K562 (cell line): ENCODE measurements at regions not wholly inside any gene's neighbourhood (a gene's known extent, or its start where the extent isn't known, plus 50 kb on each side); places are given as distances from the start of the nearest gene placed in this dataset.
A peak's percentile ranks its signal among the peaks of the same experiment; 100 is the strongest.

Experiments used
- BDP1 ChIP-seq: IDR thresholded peaks from 3 replicates; pipeline ENCODE4 v1.6.1; 2011; ENCODE audit not compliant: insufficient read length, insufficient read depth
- POLR2AphosphoS2 ChIP-seq: IDR thresholded peaks from 2 replicates; pipeline ENCODE4 v1.6.1; 2012; ENCODE audit warnings: low read length, improper control_type of control experiment
- POLR2H ChIP-seq: IDR thresholded peaks from 2 replicates; pipeline ENCODE4 v1.6.1; 2016; ENCODE audit warnings: missing genetic modification characterization, low read depth, mild to moderate bottlenecking, control low read depth, missing compliant biosample characterization, moderate library complexity
- ZNF561 ChIP-seq: fragments of 450-650 bp; formaldehyde crosslinking; conservative IDR thresholded peaks from 2 replicates; pipeline ENCODE4 v1.4.0; 2020; ENCODE audit warnings: mild to moderate bottlenecking, moderate library complexity
- TF ChIP-seq, protein P1 (sequence below), 3 experiments: IDR thresholded peaks in 2 of 3; conservative IDR thresholded peaks in 1 of 3; 2 replicates each; pipeline ENCODE4 v1.5.1; 2011 to 2012; ENCODE audit warnings: low read length in 3 of 3, mild to moderate bottlenecking in 3 of 3, control low read depth in 2 of 3, improper control_type of control experiment in 1 of 3, inconsistent platforms in 1 of 3, low read depth in 1 of 3, mixed read lengths in 1 of 3, moderate library complexity in 1 of 3; ENCODE audit not compliant: insufficient read depth in 2 of 3
- TF ChIP-seq, protein P2 (sequence below): fragments of 450-650 bp; formaldehyde crosslinking; IDR thresholded peaks from 2 replicates; pipeline ENCODE4 v1.4.0; 2022; ENCODE audit warnings: mild to moderate bottlenecking, moderate library complexity

DNA sequence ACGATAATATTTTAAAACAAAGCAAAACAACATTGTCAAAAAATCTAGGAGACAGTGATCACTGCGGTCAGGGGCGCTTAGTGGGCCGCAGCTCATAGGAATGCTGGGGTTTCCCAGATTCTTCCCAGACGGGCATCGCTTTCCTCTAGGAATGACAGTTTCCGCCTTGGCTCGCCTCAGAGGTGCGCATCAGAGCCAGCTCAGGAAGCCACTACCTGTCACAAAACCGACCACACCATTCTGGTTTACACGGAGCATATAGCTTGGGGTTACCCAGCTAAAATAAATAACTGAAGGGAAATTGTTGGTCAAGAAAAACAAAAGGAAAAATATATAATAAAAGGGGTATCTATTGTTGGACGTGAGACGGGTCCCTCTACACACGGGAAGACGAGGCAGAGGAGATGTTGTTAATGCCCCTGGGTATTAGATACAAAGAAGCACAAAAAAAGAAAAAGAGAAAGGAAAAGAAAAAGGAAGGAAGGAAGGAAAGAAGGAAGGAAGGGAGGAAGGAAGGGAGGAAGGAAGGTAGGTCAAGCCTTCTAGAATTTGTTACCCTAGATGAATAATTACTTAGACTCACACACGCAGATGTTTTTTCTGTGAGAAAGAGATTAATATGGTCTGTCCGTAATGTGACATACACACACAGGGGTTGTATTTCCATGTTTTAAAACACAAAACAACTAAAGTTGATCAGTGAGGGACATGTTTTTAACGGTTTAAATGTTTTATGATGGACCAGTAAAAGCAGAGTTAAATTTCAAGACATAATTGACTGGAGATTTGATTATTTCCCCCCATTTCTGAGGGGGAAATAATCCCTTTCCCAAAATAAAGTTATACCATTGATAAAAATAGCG is 292.4 kb upstream of the NFE2L3 start (continued):
- TF ChIP-seq, protein P1, sequence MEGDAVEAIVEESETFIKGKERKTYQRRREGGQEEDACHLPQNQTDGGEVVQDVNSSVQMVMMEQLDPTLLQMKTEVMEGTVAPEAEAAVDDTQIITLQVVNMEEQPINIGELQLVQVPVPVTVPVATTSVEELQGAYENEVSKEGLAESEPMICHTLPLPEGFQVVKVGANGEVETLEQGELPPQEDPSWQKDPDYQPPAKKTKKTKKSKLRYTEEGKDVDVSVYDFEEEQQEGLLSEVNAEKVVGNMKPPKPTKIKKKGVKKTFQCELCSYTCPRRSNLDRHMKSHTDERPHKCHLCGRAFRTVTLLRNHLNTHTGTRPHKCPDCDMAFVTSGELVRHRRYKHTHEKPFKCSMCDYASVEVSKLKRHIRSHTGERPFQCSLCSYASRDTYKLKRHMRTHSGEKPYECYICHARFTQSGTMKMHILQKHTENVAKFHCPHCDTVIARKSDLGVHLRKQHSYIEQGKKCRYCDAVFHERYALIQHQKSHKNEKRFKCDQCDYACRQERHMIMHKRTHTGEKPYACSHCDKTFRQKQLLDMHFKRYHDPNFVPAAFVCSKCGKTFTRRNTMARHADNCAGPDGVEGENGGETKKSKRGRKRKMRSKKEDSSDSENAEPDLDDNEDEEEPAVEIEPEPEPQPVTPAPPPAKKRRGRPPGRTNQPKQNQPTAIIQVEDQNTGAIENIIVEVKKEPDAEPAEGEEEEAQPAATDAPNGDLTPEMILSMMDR (IDR thresholded peaks at IDR 0.05 in 2 of 3, conservative IDR thresholded peaks at IDR 0.05 in 1 of 3; ENCODE audit: insufficient read depth in 2 of 3, low read depth in 1 of 3, low read length in 3 of 3), result no peak
- TF ChIP-seq POLR2H (tag), result 0 out of 2 replicates have a peak, but pooled peaks have one; percentile 17
- TF ChIP-seq POLR2AphosphoS2, result no peak
- no peak for TF ChIP-seq BDP1
- TF ChIP-seq, protein P2, sequence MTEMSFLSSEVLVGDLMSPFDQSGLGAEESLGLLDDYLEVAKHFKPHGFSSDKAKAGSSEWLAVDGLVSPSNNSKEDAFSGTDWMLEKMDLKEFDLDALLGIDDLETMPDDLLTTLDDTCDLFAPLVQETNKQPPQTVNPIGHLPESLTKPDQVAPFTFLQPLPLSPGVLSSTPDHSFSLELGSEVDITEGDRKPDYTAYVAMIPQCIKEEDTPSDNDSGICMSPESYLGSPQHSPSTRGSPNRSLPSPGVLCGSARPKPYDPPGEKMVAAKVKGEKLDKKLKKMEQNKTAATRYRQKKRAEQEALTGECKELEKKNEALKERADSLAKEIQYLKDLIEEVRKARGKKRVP, result no peak
- TF ChIP-seq ZNF561 (CRISPR knock-in tag), result no peak
